Panc1 (cell line): ENCODE measurements at regions not wholly inside any gene's neighbourhood (a gene's known extent, or its start where the extent isn't known, plus 50 kb on each side); places are given as distances from the start of the nearest gene placed in this dataset.
"Not testable (repeated sequence)": the region's sequence is repeated elsewhere in the genome, so short reads cannot be mapped to it uniquely, and the experiment has no call there.

Source experiments
- POLR2AphosphoS5 ChIP-seq: IDR thresholded peaks from 2 replicates; pipeline ENCODE4 v1.6.1; 2012; ENCODE audit warnings: mild to moderate bottlenecking, low read depth, low read length, moderate library complexity
- TF ChIP-seq, protein P1 (sequence below): fragments of 450-650 bp; IDR thresholded peaks from 2 replicates; pipeline ENCODE4 v1.5.1; 2017; ENCODE audit warnings: mild to moderate bottlenecking

- TF ChIP-seq, protein P1, sequence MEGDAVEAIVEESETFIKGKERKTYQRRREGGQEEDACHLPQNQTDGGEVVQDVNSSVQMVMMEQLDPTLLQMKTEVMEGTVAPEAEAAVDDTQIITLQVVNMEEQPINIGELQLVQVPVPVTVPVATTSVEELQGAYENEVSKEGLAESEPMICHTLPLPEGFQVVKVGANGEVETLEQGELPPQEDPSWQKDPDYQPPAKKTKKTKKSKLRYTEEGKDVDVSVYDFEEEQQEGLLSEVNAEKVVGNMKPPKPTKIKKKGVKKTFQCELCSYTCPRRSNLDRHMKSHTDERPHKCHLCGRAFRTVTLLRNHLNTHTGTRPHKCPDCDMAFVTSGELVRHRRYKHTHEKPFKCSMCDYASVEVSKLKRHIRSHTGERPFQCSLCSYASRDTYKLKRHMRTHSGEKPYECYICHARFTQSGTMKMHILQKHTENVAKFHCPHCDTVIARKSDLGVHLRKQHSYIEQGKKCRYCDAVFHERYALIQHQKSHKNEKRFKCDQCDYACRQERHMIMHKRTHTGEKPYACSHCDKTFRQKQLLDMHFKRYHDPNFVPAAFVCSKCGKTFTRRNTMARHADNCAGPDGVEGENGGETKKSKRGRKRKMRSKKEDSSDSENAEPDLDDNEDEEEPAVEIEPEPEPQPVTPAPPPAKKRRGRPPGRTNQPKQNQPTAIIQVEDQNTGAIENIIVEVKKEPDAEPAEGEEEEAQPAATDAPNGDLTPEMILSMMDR: not testable (repeated sequence)
- not testable (repeated sequence) for TF ChIP-seq POLR2AphosphoS5
Measured at GRCh38 chr1:181186133-181186532, 97.6 kb downstream of the IER5 start.
